ENCODE measurements at regions not wholly inside any gene's neighbourhood (a gene's known extent, or its start where the extent isn't known, plus 50 kb on each side); places are given as distances from the start of the nearest gene placed in this dataset.

DNA sequence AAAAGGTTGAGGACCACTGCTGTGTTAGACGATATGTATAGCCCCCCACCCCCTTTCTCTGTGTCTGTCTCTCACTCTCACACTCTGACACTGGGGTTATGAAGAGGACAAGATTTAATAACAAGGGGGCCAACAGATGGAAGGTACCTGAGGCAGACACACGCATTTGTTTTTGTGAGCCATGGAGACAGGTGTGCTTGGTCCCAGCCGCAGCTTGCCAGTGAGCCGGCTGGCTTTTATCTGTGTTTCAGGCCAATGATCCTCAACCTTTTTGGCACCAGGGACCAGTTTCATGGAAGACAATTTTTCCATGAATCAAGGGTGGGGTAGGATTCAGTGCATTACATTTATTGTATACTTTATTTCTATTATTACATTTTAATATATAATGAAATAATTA lies 394.9 kb upstream of the RGMA start:
- H3K4me3 ChIP-seq (ENCODE audit: low read length) = no peak overlapping the region
- TF ChIP-seq ZNF274 (IDR thresholded peaks at IDR 0.05; ENCODE audit: low read depth, low read length) = no peak

DNA sequence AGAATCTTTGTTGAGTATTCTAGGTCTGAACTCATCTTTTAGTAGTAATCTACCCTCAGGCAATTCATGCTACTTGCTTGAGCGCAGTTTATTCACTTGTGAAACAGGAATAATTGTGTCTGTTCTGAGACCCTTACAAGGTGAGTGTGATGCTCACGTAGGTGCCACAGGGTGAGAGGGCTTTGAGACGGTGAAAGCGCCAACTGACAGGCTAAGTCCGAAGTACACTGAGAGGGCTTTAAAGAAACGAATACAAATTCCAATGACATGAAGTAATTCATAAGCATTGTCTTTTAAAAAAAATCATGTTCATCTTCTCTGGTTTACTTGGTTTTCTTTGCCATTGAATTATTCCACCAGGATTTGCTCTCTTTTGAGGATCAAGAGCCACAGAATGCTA lies 393.7 kb upstream of the RGMA start:
- TF ChIP-seq ZNF274 (IDR thresholded peaks at IDR 0.05; ENCODE audit: low read depth, low read length) = no peak
- H3K4me3 ChIP-seq (ENCODE audit: low read length) = no peak overlapping the region

DNA sequence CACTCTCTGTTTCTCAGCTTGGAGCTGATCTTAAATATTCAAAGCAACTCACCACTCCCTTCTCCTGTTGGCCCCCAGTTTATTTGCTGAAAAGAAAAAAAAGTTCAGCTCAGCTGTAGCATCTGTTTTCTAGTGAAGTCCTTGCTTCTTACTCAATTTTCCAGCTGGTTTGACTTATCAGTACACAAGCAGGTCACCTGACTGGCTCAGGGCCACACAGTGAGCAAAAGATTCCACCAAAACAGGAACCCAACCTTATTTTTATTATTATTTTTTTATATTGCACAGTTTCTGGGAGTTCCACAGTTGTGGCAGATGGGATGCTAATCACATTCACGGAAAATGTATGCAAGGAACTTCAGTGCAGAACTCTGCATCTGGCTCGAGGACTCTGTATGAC lies 390.7 kb upstream of the RGMA start:
- TF ChIP-seq ZNF274 (IDR thresholded peaks at IDR 0.05; ENCODE audit: low read depth, low read length) = no peak
- H3K4me3 ChIP-seq (ENCODE audit: low read length) = no peak overlapping the region

DNA sequence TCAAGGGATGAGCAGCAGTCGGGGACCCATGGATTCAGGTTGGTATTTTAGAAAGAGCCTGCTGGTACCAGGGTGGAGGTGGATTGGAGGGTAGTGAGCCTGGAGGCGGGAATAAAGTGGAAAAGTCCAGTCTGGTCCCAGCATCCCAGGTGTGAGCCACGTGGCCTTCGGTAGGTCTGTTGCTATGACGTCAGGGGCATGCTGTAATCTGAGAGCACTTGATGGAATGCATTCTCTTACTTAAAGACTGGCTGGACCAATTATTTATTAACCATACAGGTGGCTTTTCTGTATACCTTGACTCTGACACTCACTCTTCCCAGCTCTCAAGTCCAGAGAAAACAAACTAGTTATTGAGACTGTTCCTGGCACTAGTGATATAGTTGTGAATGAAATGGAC lies 389.9 kb upstream of the RGMA start:
- H3K4me3 ChIP-seq (ENCODE audit: low read length) = no peak overlapping the region
- TF ChIP-seq ZNF274 (IDR thresholded peaks at IDR 0.05; ENCODE audit: low read depth, low read length) = no peak

DNA sequence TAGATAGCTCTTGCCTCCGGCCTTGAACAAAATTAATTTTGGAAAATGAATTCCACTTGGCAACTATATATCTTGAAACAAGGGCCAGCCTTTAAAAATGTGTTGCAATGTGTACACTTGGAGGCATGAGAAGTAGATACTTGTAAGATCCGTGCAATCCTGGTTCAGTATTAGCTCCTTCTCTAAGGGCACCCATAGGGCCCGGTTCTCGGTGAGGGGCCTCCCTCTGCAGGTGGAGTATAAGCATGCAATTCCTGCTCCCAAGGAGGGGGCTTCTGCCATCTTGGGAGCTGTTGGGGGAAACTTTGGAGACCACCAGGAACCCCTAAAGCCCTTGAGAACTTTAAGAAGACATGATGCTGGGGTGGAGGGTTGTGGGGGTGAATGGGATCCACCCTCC lies 388.7 kb upstream of the RGMA start:
- no peak for TF ChIP-seq ZNF274 (IDR thresholded peaks at IDR 0.05; ENCODE audit: low read depth, low read length)
- no peak overlapping the region for H3K4me3 ChIP-seq (ENCODE audit: low read length)

DNA sequence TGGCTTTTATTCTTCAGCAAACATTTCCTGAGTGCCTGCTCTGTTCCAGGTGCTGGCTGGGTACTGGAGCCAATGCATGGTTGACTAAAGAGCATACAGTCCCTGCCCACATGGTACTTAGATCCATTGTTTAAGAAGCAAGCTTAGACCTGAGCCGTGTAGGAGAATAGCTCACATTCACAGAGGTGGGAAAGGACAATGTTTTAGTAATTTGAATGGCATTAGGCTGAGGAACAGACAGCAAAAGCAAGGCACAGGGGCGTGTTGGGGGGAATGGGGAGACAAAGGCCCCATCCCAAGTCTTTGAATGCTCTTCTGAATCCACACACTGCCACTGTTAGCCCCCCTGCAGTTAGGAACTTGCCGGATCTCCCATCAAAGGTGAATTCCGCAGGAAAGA lies 388.2 kb upstream of the RGMA start:
- no peak overlapping the region for H3K4me3 ChIP-seq (ENCODE audit: low read length)
- TF ChIP-seq ZNF274 (IDR thresholded peaks at IDR 0.05; ENCODE audit: low read depth, low read length) = no peak

DNA sequence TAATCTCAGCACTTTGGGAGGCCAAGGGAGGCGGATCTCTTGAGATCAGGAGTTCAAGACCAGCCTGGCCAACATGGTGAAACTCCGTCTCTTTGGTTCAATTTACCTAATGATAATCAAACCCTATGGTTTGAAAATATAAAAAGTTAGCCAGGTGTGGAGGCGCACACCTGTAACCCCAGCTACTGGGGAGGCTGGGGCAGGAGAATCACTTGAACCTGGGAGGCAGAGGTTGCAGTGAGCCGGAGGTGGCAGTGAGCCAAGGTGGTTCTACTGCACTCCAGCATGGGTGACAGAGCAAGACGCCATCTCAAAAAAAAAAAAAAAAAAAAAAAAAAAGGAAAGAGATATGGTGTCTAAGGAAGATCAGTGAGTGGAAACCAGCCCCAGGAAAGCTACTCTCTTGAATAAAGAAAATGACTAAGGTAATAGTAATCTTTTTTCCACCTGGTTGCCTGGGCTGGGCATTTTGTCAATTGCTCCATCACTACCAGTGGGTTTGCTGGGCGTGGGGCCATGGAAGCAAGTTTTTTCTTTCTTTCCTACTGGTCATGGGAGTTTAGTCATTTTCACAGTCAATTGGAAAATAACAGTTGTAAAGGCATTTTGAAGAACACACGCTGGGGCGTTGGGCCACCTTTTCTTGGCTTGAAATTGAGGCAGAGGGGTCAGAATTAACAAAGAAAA lies 387.6 kb upstream of the RGMA start:
- no peak overlapping the region for H3K4me3 ChIP-seq (ENCODE audit: low read length)
- TF ChIP-seq ZNF274 (IDR thresholded peaks at IDR 0.05; ENCODE audit: low read depth, low read length) = no peak

DNA sequence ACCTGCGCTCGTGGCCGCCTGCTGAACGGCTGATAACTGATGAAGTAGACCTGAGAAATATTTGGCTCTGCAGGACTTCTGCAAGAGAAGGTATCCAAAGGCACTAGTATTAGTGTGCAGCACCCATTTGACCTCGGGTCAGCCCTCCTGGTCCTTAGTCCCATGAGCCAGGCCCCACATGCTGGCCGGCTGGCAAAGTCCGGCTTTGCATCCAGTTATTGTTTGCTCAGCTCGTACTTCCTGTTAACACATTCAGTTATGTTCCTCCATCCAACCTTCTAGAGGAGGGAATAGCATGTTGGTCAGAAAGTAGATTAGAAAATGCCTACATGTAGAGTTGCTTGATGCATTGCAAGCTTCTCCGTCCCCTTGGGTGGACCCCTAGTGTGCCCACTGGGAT lies 385.7 kb upstream of the RGMA start:
- no peak for TF ChIP-seq ZNF274 (IDR thresholded peaks at IDR 0.05; ENCODE audit: low read depth, low read length)
- H3K4me3 ChIP-seq (ENCODE audit: low read length) = no peak overlapping the region

DNA sequence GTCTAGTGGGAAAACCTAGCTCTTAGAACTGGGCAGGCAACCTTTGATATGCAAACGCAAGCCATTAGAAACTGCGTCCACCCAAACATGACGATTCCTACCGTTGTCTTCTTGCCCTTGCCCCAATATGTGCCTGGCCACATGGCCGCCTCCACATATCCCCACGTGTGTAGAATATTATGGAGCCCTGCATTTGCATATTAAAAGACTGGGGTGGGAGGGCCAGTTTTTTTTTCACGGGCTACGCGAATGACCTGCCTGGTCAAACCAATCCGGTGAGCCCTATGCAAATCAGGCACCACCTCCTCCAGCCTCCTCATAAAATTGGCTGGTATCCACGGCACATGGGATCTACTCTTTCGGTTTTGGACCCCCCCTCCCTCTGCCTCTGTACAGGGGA lies 381.0 kb upstream of the RGMA start:
- TF ChIP-seq ZNF274 (IDR thresholded peaks at IDR 0.05; ENCODE audit: low read depth, low read length) = no peak
- no peak overlapping the region for H3K4me3 ChIP-seq (ENCODE audit: low read length)

DNA sequence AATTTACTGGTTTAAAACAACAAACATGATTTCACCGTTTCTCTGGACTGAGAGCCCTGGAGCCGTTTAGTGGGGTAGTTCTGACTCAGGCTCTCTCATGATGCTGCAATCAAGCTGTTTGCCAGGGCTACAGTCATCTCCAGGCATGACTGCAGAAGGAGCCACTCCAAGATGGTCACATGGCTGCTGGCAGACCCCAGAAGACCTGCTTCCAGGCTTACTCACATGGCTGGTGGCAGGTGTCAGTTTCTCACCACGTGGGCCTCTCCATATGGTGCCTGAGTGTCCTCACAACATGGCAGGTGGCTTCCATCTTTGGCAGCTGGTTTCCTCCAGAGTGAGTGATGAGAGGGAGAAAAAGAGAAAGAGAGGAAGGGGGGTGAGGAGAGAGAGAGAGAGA lies 378.3 kb upstream of the RGMA start:
- TF ChIP-seq ZNF274 (IDR thresholded peaks at IDR 0.05; ENCODE audit: low read depth, low read length) = no peak
- H3K4me3 ChIP-seq (ENCODE audit: low read length) = no peak overlapping the region

DNA sequence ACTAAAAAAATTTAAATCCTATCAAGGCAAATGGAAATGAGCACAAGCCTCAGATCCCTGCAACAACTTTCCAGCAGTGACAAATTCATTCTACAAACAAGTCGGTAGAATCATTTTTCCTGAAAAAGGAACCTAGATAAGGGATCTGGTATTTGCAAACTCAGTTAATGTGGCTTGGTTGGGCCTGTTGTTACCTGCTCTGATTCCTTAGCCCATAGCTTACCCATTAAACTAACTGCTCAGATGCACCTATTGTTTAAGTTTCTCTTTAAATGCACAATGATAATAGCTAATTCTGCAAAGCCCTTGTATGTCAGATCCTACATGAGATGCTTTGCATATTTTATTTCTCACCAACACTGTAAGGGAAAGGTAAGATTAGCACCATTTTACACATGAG lies 377.4 kb upstream of the RGMA start:
- no peak overlapping the region for H3K4me3 ChIP-seq (ENCODE audit: low read length)
- TF ChIP-seq ZNF274 (IDR thresholded peaks at IDR 0.05; ENCODE audit: low read depth, low read length) = no peak

DNA sequence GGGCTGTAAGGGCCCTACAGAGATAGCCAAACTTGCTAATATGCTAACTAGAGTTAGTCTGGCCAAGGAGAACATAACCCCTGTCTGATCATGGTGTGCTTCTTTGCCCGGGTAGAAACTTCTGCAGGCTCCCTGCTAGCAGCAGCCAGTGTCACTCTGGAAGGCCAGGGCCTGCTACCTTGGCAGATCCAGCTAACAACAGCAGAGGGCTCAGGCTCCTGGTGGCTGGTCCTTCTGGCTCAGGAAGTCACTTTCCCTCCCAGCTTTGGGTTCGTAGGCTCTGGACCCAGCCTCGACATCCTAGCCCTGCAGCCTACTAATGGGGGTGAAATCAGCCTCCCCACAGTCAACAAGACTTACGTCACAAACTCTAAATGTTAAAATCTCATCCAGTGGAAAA lies 373.7 kb upstream of the RGMA start:
- H3K4me3 ChIP-seq (ENCODE audit: low read length) = no peak overlapping the region
- TF ChIP-seq ZNF274 (IDR thresholded peaks at IDR 0.05; ENCODE audit: low read depth, low read length) = no peak

DNA sequence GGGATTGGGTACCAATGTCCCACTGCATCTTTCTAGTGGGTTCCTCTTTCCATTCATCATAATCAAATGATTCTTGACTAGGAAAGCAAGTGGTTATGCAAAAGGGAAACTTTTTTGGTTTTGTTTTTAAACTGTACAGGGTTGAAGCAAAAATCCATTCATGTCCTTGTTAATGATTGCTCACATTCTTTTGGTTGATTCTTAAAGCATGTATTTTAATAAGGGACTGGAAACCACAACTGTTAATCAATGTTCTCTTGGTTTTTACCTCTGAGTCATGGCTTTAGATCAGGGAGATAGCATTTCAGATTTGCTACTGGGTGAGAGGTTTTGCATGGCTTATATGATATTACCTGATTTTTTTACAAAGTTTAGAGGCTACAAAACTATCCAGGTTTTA lies 371.7 kb upstream of the RGMA start:
- no peak overlapping the region for H3K4me3 ChIP-seq (ENCODE audit: low read length)
- no peak for TF ChIP-seq ZNF274 (IDR thresholded peaks at IDR 0.05; ENCODE audit: low read depth, low read length)

DNA sequence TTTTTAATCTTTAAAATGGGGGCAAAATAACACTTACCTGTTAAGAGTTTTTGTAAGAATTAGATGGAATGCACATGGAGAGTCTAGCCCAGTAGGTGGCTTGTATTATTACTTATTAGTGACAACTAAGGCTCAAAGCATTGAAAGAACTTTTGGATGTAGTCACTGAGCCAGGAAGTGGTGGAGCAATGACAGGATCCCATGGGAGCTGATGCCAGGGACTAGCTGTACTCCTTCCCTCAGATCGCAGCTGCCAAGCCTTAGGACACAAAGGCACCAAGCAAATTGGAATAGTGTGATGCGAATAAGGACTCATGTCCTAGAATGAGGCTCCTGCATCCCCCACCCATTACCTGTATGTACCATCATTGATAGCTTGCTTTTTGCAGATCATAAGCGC lies 370.4 kb upstream of the RGMA start:
- TF ChIP-seq ZNF274 (IDR thresholded peaks at IDR 0.05; ENCODE audit: low read depth, low read length) = no peak
- no peak overlapping the region for H3K4me3 ChIP-seq (ENCODE audit: low read length)

DNA sequence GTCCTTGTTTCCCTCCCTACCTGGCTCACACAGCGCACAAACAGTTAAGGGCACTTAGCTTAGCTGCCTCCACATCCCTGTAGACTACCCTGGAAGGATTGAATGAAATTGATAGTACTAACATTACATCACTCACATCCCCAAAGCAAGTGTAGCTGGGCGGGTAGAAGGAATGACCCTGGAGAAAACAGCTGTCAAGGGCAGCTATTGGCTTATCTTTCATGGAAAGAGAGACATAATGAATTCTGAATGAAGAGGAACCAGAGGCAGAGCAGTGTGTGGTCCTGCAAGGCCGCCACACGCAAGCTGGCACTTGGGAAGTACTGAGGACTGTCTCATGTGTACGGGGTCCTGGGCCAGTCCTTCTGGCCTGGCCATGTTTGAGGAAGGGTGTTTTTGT lies 369.6 kb upstream of the RGMA start:
- TF ChIP-seq ZNF274 (IDR thresholded peaks at IDR 0.05; ENCODE audit: low read depth, low read length) = no peak

DNA sequence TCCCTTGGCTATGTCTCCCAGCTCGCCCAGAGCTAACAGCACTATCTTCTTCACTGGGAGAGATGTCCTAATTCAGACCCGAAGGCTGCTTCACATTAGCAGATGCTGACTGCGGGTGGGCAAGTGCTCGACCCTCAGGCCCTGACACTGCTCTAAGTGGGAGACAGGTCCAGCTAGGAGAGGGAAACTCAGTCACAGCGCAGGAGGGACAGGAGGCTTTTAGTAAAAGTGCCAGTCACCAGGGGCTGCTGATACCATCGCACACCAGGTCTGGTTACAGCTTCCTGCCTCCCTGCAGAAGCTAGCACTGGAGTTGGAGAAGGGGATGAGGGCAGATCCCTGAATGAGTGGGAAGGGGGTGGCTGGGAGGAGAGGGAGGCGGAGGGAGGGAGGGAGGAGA lies 365.8 kb upstream of the RGMA start:
- no peak overlapping the region for H3K4me3 ChIP-seq (ENCODE audit: low read length)
- no peak for TF ChIP-seq ZNF274 (IDR thresholded peaks at IDR 0.05; ENCODE audit: low read depth, low read length)

More for the DNA sequence above, 369.6 kb upstream of the RGMA start:
- H3K4me3 ChIP-seq (ENCODE audit: low read length) = no peak overlapping the region

Measured in GM08714 (cell line).